IMR-90 (cell line): ENCODE measurements at regions not wholly inside any gene's neighbourhood (a gene's known extent, or its start where the extent isn't known, plus 50 kb on each side); places are given as distances from the start of the nearest gene placed in this dataset.
"Not testable (repeated sequence)": the region's sequence is repeated elsewhere in the genome, so short reads cannot be mapped to it uniquely, and the experiment has no call there.

Source experiments
- ATAC-seq: fragments of 200-7000 bp; cut with Tn5 transposase; 2 replicates; pipeline ENCODE4 v1.9.1; 2020; ENCODE audit warnings: low read depth, mild to moderate bottlenecking, moderate library complexity
- BruUV-seq: library from RNA; stranded (reverse); fragments of 400-500 nt; replicated peaks from 2 replicates; lab custom pipeline; 2021; lab: Mats Ljungman, UMichigan
- CTCF ChIA-PET: fragments of 300-600 bp; formaldehyde crosslinking; extraction: SDS; loops from one replicate; lab custom pipeline; 2021; ENCODE audit warnings: antibody characterized with exemption; lab: Yijun Ruan, JAX
- POLR2A ChIA-PET: fragments of 300-600 bp; sonication (Branson Sonifier 250); formaldehyde crosslinking; loops from one replicate; lab custom pipeline; 2022; ENCODE audit warnings: antibody characterized with exemption; ENCODE audit not compliant: unreplicated experiment; lab: Charles Lee
- DNase-seq: peaks from one replicate; pipeline ENCODE4 v3.0.0; 2013
- H2AFZ ChIP-seq: replicated peaks from 2 replicates; pipeline ENCODE3; 2013; ENCODE audit warnings: low read length, mild to moderate bottlenecking; ENCODE audit not compliant: poor library complexity
- H2AK5ac ChIP-seq: 2 replicates; pipeline ENCODE4 v1.6.1; 2013; ENCODE audit warnings: low read depth, low read length, inconsistent platforms
- H2AK9ac ChIP-seq: replicated peaks from 2 replicates; pipeline ENCODE3; 2013; ENCODE audit warnings: mild to moderate bottlenecking, low read depth, low read length, moderate library complexity; ENCODE audit not compliant: poor library complexity
- H2BK120ac ChIP-seq: 2 replicates; pipeline ENCODE4 v1.6.1; 2013; ENCODE audit warnings: low read depth, low read length, inconsistent platforms
- H2BK15ac ChIP-seq: 3 replicates; pipeline ENCODE4 v1.6.1; 2013; ENCODE audit warnings: low read depth, low read length, inconsistent platforms
- H2BK20ac ChIP-seq: 2 replicates; pipeline ENCODE4 v1.6.1; 2013; ENCODE audit warnings: low read depth, mild to moderate bottlenecking, inconsistent platforms, low read length, moderate library complexity
- H2BK5ac ChIP-seq: 2 replicates; pipeline ENCODE4 v1.6.1; 2013; ENCODE audit warnings: mild to moderate bottlenecking, low read depth, low read length, inconsistent platforms; ENCODE audit not compliant: poor library complexity, severe bottlenecking
- H3K14ac ChIP-seq: replicated peaks from 2 replicates; pipeline ENCODE4 v1.6.1; 2013; ENCODE audit warnings: low read depth, low read length, inconsistent platforms
- H3K18ac ChIP-seq: 2 replicates; pipeline ENCODE4 v1.6.1; 2013; ENCODE audit warnings: low read depth, low read length, control low read depth
- H3K23ac ChIP-seq: 2 replicates; pipeline ENCODE4 v1.6.1; 2013; ENCODE audit warnings: low read depth, low read length, inconsistent platforms
- H3K27ac ChIP-seq: 2 replicates; pipeline ENCODE4 v1.5.1; 2013; ENCODE audit warnings: mild to moderate bottlenecking, control low read depth, low read length; ENCODE audit not compliant: insufficient read depth
- H3K27me3 ChIP-seq: 2 replicates; pipeline ENCODE4 v1.6.1; 2013; ENCODE audit warnings: low read length; ENCODE audit not compliant: control insufficient read depth, insufficient read depth
- H3K36me3 ChIP-seq: 2 replicates; pipeline ENCODE4 v1.6.1; 2013; ENCODE audit warnings: low read length, mixed read lengths; ENCODE audit not compliant: control insufficient read depth, insufficient read depth
- H3K4ac ChIP-seq: 2 replicates; pipeline ENCODE4 v1.6.1; 2013; ENCODE audit warnings: low read depth, low read length, inconsistent platforms
- H3K4me1 ChIP-seq: 2 replicates; pipeline ENCODE4 v1.6.1; 2013; ENCODE audit warnings: low read length, mixed read lengths; ENCODE audit not compliant: control insufficient read depth, insufficient read depth
- H3K4me2 ChIP-seq: 2 replicates; pipeline ENCODE4 v1.6.1; 2013; ENCODE audit warnings: low read depth, mild to moderate bottlenecking, control low read depth, low read length, moderate library complexity
- H3K4me3 ChIP-seq: 2 replicates; pipeline ENCODE4 v1.5.1; 2013; ENCODE audit warnings: low read depth, mild to moderate bottlenecking, control low read depth, low read length, moderate library complexity; ENCODE audit not compliant: insufficient read depth
- H3K56ac ChIP-seq: 2 replicates; pipeline ENCODE4 v1.6.1; 2013; ENCODE audit warnings: low read length, inconsistent platforms; ENCODE audit not compliant: insufficient read depth; ENCODE audit errors: extremely low read depth
- H3K79me1 ChIP-seq, 2 experiments: 2 replicates each; pipeline ENCODE4 v1.6.1; 2013; ENCODE audit warnings: low read length in 2 of 2, inconsistent platforms in 1 of 2, low read depth in 1 of 2
- H3K9ac ChIP-seq: 2 replicates; pipeline ENCODE4 v1.6.1; 2013; ENCODE audit warnings: low read depth, low read length, control low read depth
- H3K9me1 ChIP-seq: 2 replicates; pipeline ENCODE4 v1.6.1; 2013; ENCODE audit warnings: low read length, inconsistent platforms; ENCODE audit not compliant: insufficient read depth
- H3K9me3 ChIP-seq: 2 replicates; pipeline ENCODE4 v1.6.1; 2013; ENCODE audit warnings: low read length; ENCODE audit not compliant: control insufficient read depth, insufficient read depth
- H4K20me1 ChIP-seq: 2 replicates; pipeline ENCODE4 v1.6.1; 2013; ENCODE audit warnings: low read length, inconsistent platforms; ENCODE audit not compliant: insufficient read depth
- H4K5ac ChIP-seq: 2 replicates; pipeline ENCODE4 v1.6.1; 2013; ENCODE audit warnings: mild to moderate bottlenecking, low read depth, low read length, control low read depth
- H4K8ac ChIP-seq, 2 experiments: 2 replicates each; pipeline ENCODE4 v1.6.1; 2013; ENCODE audit warnings: low read depth in 2 of 2, low read length in 2 of 2, control low read depth in 1 of 2, inconsistent platforms in 1 of 2
- H4K91ac ChIP-seq: 2 replicates; pipeline ENCODE4 v1.6.1; 2013; ENCODE audit warnings: low read depth, low read length, inconsistent platforms; ENCODE audit not compliant: insufficient read depth
- MXI1 ChIP-seq: IDR thresholded peaks from 2 replicates; pipeline ENCODE4 v1.6.1; 2012; ENCODE audit warnings: low read depth, mild to moderate bottlenecking, low read length, moderate library complexity, borderline replicate concordance
- WGBS, 2 experiments: methylation state at CpG; one replicate each; pipeline versions ENCODE4 v1.1.5 to v1.1.7; 2013; ENCODE audit warnings: missing lambda C conversion rate in 2 of 2; ENCODE audit not compliant: insufficient read length in 1 of 2; ENCODE audit errors: extremely low coverage in 2 of 2; 5-methylcytosine and 5-hydroxymethylcytosine counted together
- dilution Hi-C: fragments of 300-500 bp; cut with HindIII; formaldehyde crosslinking; loops from one replicate; pipeline ENCODE4 v1.14.3; 2018; ENCODE audit warnings: low sequenced_read_pairs; ENCODE audit not compliant: unreplicated experiment
- in situ Hi-C: fragments of 300-500 bp; cut with MboI; formaldehyde crosslinking; loops from 3 replicates; pipeline ENCODE4 v1.14.3; 2019; ENCODE audit warnings: low sequenced_read_pairs, inconsistent platforms, mixed read lengths
- intact Hi-C: fragments of 100-400 bp; cut with micrococcal nuclease; formaldehyde crosslinking; loops from 2 replicates; pipeline ENCODE4 v1.10.0; 2022
- TF ChIP-seq, protein P1 (sequence below): fragments of 150-350 bp; IDR thresholded peaks from 2 replicates; pipeline ENCODE4 v1.6.1; 2017; ENCODE audit warnings: mild to moderate bottlenecking, antibody characterized with exemption, low read length, low read depth

DNA sequence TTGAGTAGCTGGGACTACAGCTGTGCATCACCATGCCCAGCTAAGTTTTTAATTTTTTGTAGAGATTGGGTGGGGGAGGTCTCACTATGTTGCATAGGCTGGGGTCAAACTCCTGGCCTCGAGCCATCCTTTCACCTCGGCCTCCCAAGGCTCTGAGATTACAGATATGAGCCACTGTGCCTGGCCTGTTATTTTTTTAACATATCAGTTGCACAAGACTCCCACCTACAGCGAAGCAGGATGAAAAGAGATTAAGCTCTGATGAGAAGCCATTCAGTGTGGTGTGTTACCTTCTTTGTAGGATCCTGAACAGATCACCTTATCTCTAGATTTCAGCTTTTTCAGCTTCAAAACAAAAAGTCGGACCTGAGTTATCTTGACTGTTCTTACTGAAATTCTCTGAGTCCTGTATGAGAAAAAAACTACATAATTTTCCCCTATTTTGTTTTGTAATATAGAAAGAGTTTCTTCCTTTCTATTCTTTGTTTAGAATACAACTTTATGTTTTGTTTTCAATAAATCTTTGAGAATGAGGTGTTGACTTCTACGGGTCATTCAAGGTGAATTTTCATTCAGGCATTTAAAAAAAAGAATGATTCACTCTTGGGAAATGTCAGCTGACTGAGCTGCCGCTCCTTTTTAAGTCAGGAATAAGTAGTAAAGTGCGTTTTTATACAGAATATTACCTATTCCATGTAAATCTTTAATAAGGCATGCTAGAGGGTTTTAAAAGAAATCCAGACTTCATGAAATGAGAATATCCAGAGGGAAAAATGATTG is 134.6 kb downstream of the ARSF start:
- H3K4me2 ChIP-seq: peak overlapping the region; percentile 68
- peak overlapping the region; percentile 90 for H3K14ac ChIP-seq
- H2BK15ac ChIP-seq: peak overlapping the region; percentile 98; the same call in 2 of the 3 replicates
- H3K9me3 ChIP-seq: no peaks in the 10 kb centered on the region; the same call in 1 of the 2 replicates
- peak overlapping the region; percentile 66; the same call in 1 of the 2 replicates for H3K9ac ChIP-seq
- H3K4ac ChIP-seq: peak overlapping the region; percentile 92
- peak overlapping the region; percentile 97 for H2BK20ac ChIP-seq
- peak overlapping the region; percentile 95 for H3K18ac ChIP-seq
- no peak overlapping the region for H3K4me3 ChIP-seq
- in situ Hi-C loops (no loop called here), intact Hi-C loops (no loop called here), dilution Hi-C loops (no loop called here)
- H2BK5ac ChIP-seq: peak overlapping the region; percentile 95
- no peak for TF ChIP-seq MXI1
- TF ChIP-seq, protein P1, sequence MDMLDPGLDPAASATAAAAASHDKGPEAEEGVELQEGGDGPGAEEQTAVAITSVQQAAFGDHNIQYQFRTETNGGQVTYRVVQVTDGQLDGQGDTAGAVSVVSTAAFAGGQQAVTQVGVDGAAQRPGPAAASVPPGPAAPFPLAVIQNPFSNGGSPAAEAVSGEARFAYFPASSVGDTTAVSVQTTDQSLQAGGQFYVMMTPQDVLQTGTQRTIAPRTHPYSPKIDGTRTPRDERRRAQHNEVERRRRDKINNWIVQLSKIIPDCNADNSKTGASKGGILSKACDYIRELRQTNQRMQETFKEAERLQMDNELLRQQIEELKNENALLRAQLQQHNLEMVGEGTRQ: peak; percentile 37; the same call in 1 of the 2 replicates
- H4K5ac ChIP-seq: peak overlapping the region; percentile 96
- H4K20me1 ChIP-seq: no peaks in the 10 kb centered on the region
- POLR2A ChIA-PET: no interaction called here
- no peaks in the 10 kb centered on the region for H3K27me3 ChIP-seq
- H4K8ac ChIP-seq: peak overlapping the region; percentile 95 to 96
- H3K56ac ChIP-seq: peak overlapping the region; percentile 71
- no peak overlapping the region for H2AFZ ChIP-seq
- peak overlapping the region; percentile 99 for H2BK120ac ChIP-seq
- peak overlapping the region; percentile 93 for H4K91ac ChIP-seq
- CTCF ChIA-PET: no interaction called here
- WGBS, 2 experiments: no CpG with 5 or more reads among the region's 7 CpGs
- H3K4me1 ChIP-seq: peaks cover 4% of the 10 kb centered on the region; the same call in 1 of the 2 replicates
- no peaks in the 10 kb centered on the region for H3K9me1 ChIP-seq
- peak overlapping the region; percentile 69 for H2AK9ac ChIP-seq
- ATAC-seq (peak; percentile 69), DNase-seq (peak; percentile 56)
- H3K23ac ChIP-seq: peak overlapping the region; percentile 99; the same call in 1 of the 2 replicates
- H3K79me1 ChIP-seq: no peaks in the 10 kb centered on the region
- no peaks in the 10 kb centered on the region for H3K36me3 ChIP-seq
- H2AK5ac ChIP-seq: peak overlapping the region; percentile 83
- BruUV-seq: no TSS peak
- peak overlapping the region; percentile 93 for H3K27ac ChIP-seq

GRCh38 chrX:3172156-3172555 is 130.9 kb downstream of the ARSF start:
- ATAC-seq, CTCF ChIA-PET, H3K27ac ChIP-seq, H3K4me1 ChIP-seq, H3K9me1 ChIP-seq, POLR2A ChIA-PET, H3K23ac ChIP-seq, H3K79me1 ChIP-seq, H4K8ac ChIP-seq, DNase-seq, H2BK15ac ChIP-seq, BruUV-seq, H3K27me3 ChIP-seq, H4K20me1 ChIP-seq, H2BK120ac ChIP-seq, H2BK20ac ChIP-seq, H2AK9ac ChIP-seq, dilution Hi-C loops, H2BK5ac ChIP-seq, H3K56ac ChIP-seq, H4K5ac ChIP-seq, H2AFZ ChIP-seq, H3K4me2 ChIP-seq, intact Hi-C loops, H3K14ac ChIP-seq, H3K4ac ChIP-seq, H3K9me3 ChIP-seq, H3K9ac ChIP-seq, H4K91ac ChIP-seq, H3K4me3 ChIP-seq, H3K36me3 ChIP-seq, in situ Hi-C loops: not testable (repeated sequence)
- 0 out of 2 replicates have a peak overlapping the region, but pooled peaks have one; percentile 8 for H2AK5ac ChIP-seq
- peak overlapping the region; percentile 13; the same call in 1 of the 2 replicates for H3K18ac ChIP-seq
- no CpG with 5 or more reads among the region's 3 CpGs for WGBS, 2 experiments
